GM21619 (cell line): ENCODE measurements at regions not wholly inside any gene's neighbourhood (a gene's known extent, or its start where the extent isn't known, plus 50 kb on each side); places are given as distances from the start of the nearest gene placed in this dataset.
"Not testable (repeated sequence)": the region's sequence is repeated elsewhere in the genome, so short reads cannot be mapped to it uniquely, and the experiment has no call there.

Experiments
- ATAC-seq: cut with Tn5 transposase; IDR thresholded peaks from one replicate; pipeline ENCODE4 v1.9.1; 2021; ENCODE audit not compliant: unreplicated experiment

GRCh38 chr12:74595696-74596095 lies 58.1 kb downstream of the ATXN7L3B start:
- ATAC-seq, result no peak

GRCh38 chr12:74598819-74599218 lies 61.2 kb downstream of the ATXN7L3B start:
- no peak for ATAC-seq

GRCh38 chr12:74599932-74600331 lies 62.3 kb downstream of the ATXN7L3B start:
- ATAC-seq, result no peak

- ATAC-seq, result not testable (repeated sequence)
Measured at GRCh38 chr12:74600817-74601216, 63.2 kb downstream of the ATXN7L3B start.

- no peak for ATAC-seq
Measured at GRCh38 chr12:74602881-74603672, 65.4 kb downstream of the ATXN7L3B start.

- no peak for ATAC-seq
Measured at GRCh38 chr12:74608231-74608775, 70.7 kb downstream of the ATXN7L3B start.

- no peak for ATAC-seq
Measured at GRCh38 chr12:74610711-74611110, 73.1 kb downstream of the ATXN7L3B start.

- no peak for ATAC-seq
Measured at GRCh38 chr12:74614426-74614825, 76.8 kb downstream of the ATXN7L3B start.

- no peak for ATAC-seq
Measured at GRCh38 chr12:74619084-74619483, 81.4 kb downstream of the ATXN7L3B start.

- ATAC-seq, result no peak
Measured at GRCh38 chr12:74619884-74620283, 82.2 kb downstream of the ATXN7L3B start.

GRCh38 chr12:74620921-74621320 lies 83.3 kb downstream of the ATXN7L3B start:
- no peak for ATAC-seq

- ATAC-seq, result no peak
Measured at GRCh38 chr12:74624201-74624600, 86.6 kb downstream of the ATXN7L3B start.

- peak; percentile 66 for ATAC-seq
Measured at GRCh38 chr12:74626397-74626796, 88.8 kb downstream of the ATXN7L3B start.

GRCh38 chr12:74641262-74641661 lies 103.6 kb downstream of the ATXN7L3B start:
- ATAC-seq, result no peak

- no peak for ATAC-seq
Measured at GRCh38 chr12:74641694-74642093, 104.1 kb downstream of the ATXN7L3B start.

- no peak for ATAC-seq
Measured at GRCh38 chr12:74644681-74645080, 107.0 kb downstream of the ATXN7L3B start.

- ATAC-seq, result no peak
Measured at GRCh38 chr12:74646831-74647230, 109.2 kb downstream of the ATXN7L3B start.

GRCh38 chr12:74647256-74647655 lies 109.6 kb downstream of the ATXN7L3B start:
- no peak for ATAC-seq

GRCh38 chr12:74656251-74656650 lies 118.6 kb downstream of the ATXN7L3B start:
- ATAC-seq, result no peak

- no peak for ATAC-seq
Measured at GRCh38 chr12:74660442-74660841, 122.8 kb downstream of the ATXN7L3B start.

- ATAC-seq, result no peak
Measured at GRCh38 chr12:74663958-74664357, 126.3 kb downstream of the ATXN7L3B start.

GRCh38 chr12:74665690-74666089 lies 128.1 kb downstream of the ATXN7L3B start:
- ATAC-seq, result no peak

- no peak for ATAC-seq
Measured at GRCh38 chr12:74671421-74671820, 133.8 kb downstream of the ATXN7L3B start.
